Heart left ventricle (tissue), 16 donors: ENCODE measurements at regions not wholly inside any gene's neighbourhood (a gene's known extent, or its start where the extent isn't known, plus 50 kb on each side); places are given as distances from the start of the nearest gene placed in this dataset.
"Not testable (repeated sequence)": the region's sequence is repeated elsewhere in the genome, so short reads cannot be mapped to it uniquely, and the experiment has no call there.

Experiments
- ATAC-seq, 4 donors: fragments of 200-7000 bp; cut with Tn5 transposase; one replicate each; pipeline ENCODE4 v1.9.1; 2020 to 2022; ENCODE audit warnings: moderate library complexity in 4 of 4, mild to moderate bottlenecking in 3 of 4, moderate number of reproducible peaks in 1 of 4
- DNase-seq, 5 donors: peaks; one replicate each; pipeline ENCODE4 v3.0.0-alpha.2; 2020
- H3K27ac ChIP-seq, 12 donors: fragments of 200-600 bp; sonication (generic) in 4 of 12; one replicate each; pipeline versions ENCODE4 v1.5.0 to v1.8.0; 2016 to 2022; ENCODE audit warnings: mild to moderate bottlenecking in 2 of 12
- H3K27me3 ChIP-seq, 9 donors: fragments of 200-600 bp; sonication (generic) in 2 of 9; one replicate each; pipeline versions ENCODE4 v1.5.1 to v1.8.0; 2016 to 2022; ENCODE audit warnings: mild to moderate bottlenecking in 3 of 9
- H3K36me3 ChIP-seq, 9 donors: fragments of 200-600 bp; sonication (generic) in 2 of 9; one replicate each; pipeline versions ENCODE4 v1.5.0 to v1.8.0; 2018 to 2022; ENCODE audit warnings: mild to moderate bottlenecking in 2 of 9
- H3K4me1 ChIP-seq, 12 donors: fragments of 200-600 bp; sonication (generic) in 4 of 12; one replicate each; pipeline versions ENCODE4 v1.5.0 to v1.8.0; 2016 to 2022; ENCODE audit warnings: mild to moderate bottlenecking in 3 of 12
- H3K4me3 ChIP-seq, 12 donors: fragments of 200-600 bp; sonication (generic) in 4 of 12; one replicate each; pipeline versions ENCODE4 v1.5.0 to v1.8.0; 2017 to 2022; ENCODE audit warnings: mild to moderate bottlenecking in 9 of 12, moderate library complexity in 4 of 12
- H3K9me3 ChIP-seq, 12 donors: fragments of 200-600 bp; sonication (generic) in 4 of 12; one replicate each; pipeline versions ENCODE4 v1.5.0 to v1.8.0; 2016 to 2022; ENCODE audit warnings: mild to moderate bottlenecking in 1 of 12
- WGBS, 4 donors: extraction: QIAGEN DNeasy Blood & Tissue Kit in 2 of 4; methylation state at CpG; one replicate each; pipeline versions ENCODE4 v1.1.5 to v1.1.7; 2013 to 2018; 5-methylcytosine and 5-hydroxymethylcytosine counted together
- intact Hi-C, 10 donors: fragments of 100-400 bp; cut with DNase I; formaldehyde crosslinking; loops; one replicate each; pipeline versions ENCODE4 v1.11.1 to v1.14.2; 2022
- TF ChIP-seq, protein P1 (sequence below), 12 donors: fragments of 200-600 bp; sonication (generic) in 4 of 12; IDR thresholded peaks; one replicate each; pipeline versions ENCODE4 v1.5.0 to v1.8.0; 2018 to 2022; ENCODE audit warnings: antibody characterized with exemption in 12 of 12, mild to moderate bottlenecking in 5 of 12
- donor health status: ischemic (EF 13 %, LVEDD 7.1; RV severe dilation, severe dysfunction).
- donor health status: healthy with polysubstance abuse.
- donor health status: DM: no; HTN: yes; CAD: no.
- donor health status: DM: no; HTN: no; CAD: no.
- donor health status: ischemic (EF 25% LVEDD 6.9; RV normal size, moderate dysfunction).
- donor health status: ischemic (EF 25% LVEDD 5.7; RV mildly dilated, moderate dysfunction).
- donor health status: healthy.
- donor health status: DM: yes; HTN: yes; CAD: no.
- donor health status: ischemic (EF 35%, LVEDD 5.7; RV mildly dilated, moderate dysfunction).
- donor health status: nonischemic (EF 11% LVEDD 7.7; RV severe dilation, severe dysfunction).
- donor health status: DM: yes; HTN: yes; CAD: no.
- donor health status: PGD.
- donor health status: ischemic (EF 29% LVEDD 5.4; RV normal size, mild dysfunction).
- donor health status: nonischemic (EF 23%, LVEDD 6.1; RV moderate dilation, normal function).

DNA sequence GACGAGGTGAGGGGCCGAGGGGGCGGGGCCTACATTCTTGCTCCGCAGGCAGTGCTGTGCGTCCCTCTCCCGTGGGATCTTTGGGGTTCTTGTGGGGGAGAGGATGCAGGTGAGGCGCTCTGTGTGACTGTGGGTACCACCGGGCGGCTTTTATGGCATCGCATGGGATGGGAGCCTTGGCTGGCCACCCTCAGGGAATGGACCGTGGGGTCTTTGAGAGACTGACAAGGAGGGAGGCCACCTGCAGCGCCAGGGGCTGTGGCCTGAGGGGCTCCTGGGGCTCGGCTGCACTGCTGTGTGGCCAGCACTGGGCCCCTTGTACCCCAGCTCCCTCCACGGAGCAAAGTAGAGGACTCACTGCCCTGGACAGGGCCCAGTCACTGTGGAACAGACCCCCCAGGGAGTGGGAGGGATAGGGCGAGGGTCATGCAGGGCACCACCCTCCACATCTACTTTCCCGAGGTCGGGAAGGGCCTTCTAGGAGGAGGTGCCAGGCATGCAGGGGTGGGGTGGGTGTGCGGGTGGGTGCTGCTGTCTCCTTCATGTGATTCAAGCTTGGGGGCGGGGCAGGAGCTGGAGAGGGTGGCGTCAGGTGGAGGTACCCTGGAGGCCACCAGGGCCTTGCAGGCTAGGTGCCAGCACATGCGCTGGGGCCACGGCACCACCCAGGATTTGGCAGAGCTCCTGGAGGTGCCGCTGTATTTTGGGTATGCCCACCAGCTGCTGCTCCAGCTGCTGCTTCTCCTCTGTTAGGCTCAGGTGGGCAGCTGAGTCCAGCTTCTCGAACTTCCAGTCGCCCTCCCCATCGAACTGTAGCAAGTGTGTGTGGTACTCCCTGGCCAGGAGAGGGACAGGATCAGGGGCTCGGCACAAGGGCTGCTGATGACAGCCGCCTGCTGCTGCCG is 1072.4 kb downstream of the RPIA start:
- no peak for ATAC-seq
- WGBS, 4 donors: 81 to 85% (median 84%) methylated on average over 29 of the region's 29 CpGs

DNA sequence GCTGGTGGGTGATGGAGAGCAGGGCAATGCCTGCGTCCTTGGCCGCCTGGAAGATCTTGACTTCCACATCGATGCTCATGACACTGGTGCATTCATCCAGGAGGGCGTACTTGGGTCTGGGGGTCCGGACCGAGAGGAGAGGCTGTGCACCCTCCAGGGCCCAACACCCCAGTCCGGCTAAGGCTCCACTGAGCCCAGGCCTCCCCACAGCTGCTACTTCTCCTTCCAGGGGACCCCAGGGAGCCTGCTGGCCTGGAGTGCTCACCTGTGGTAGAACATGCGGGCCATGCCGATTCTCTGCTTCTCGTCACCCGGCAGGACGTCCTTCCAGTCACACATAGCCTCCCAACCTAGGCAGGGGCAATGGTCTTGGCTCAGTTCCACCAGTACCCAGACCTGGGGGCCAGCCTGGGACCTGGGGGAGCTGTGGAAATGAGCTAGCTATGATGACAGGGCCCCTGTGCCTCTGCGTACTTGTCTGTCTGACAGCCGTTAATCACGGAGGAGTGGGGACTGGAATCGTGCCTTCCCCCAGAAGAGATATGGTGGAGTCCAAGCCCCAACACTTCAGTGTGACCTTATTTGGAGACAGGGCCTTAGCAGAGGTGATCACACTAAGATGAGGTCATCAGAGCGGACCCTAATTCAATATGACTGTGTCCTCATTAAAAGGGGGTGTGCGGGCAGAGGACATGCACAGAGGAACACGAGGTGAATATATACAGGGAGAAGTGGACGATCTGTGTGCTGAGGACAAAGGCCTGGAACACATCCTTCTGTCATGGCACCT is 1073.3 kb downstream of the RPIA start:
- H3K4me1 ChIP-seq, intact Hi-C loops, H3K4me3 ChIP-seq, H3K36me3 ChIP-seq, H3K27ac ChIP-seq, ATAC-seq: not testable (repeated sequence)
- 86 to 88% (median 87%) methylated on average over 20 of the region's 20 CpGs for WGBS, 4 donors
- peaks cover 18 to 50% (median 25%) of the 10 kb centered on the region in 9 donors for H3K27me3 ChIP-seq
- H3K9me3 ChIP-seq: peaks cover 0 to 16% (median 0%) of the 10 kb centered on the region in 12 donors
- peak in 4 of 5 donors; percentile 19 to 54 (median 24) for DNase-seq

More for the DNA sequence above, 1072.4 kb downstream of the RPIA start:
- Histone ChIP-seq H3K9me3 (peaks cover 0 to 16% (median 0%) of the 10 kb centered on the region in 12 donors), H3K36me3 (no peaks in the 10 kb centered on the region), H3K27ac (no peak overlapping the region), H3K4me1 (peaks cover 0 to 4% (median 0%) of the 10 kb centered on the region in 12 donors), H3K27me3 (peaks cover 18 to 50% (median 25%) of the 10 kb centered on the region in 9 donors), H3K4me3 (no peak overlapping the region)
- TF ChIP-seq, protein P1, sequence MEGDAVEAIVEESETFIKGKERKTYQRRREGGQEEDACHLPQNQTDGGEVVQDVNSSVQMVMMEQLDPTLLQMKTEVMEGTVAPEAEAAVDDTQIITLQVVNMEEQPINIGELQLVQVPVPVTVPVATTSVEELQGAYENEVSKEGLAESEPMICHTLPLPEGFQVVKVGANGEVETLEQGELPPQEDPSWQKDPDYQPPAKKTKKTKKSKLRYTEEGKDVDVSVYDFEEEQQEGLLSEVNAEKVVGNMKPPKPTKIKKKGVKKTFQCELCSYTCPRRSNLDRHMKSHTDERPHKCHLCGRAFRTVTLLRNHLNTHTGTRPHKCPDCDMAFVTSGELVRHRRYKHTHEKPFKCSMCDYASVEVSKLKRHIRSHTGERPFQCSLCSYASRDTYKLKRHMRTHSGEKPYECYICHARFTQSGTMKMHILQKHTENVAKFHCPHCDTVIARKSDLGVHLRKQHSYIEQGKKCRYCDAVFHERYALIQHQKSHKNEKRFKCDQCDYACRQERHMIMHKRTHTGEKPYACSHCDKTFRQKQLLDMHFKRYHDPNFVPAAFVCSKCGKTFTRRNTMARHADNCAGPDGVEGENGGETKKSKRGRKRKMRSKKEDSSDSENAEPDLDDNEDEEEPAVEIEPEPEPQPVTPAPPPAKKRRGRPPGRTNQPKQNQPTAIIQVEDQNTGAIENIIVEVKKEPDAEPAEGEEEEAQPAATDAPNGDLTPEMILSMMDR (IDR thresholded peaks at IDR 0.05): no peak
- DNase-seq: peak in 3 of 5 donors; percentile 23 to 57 (median 26)
- intact Hi-C loops: no loop called here

DNA sequence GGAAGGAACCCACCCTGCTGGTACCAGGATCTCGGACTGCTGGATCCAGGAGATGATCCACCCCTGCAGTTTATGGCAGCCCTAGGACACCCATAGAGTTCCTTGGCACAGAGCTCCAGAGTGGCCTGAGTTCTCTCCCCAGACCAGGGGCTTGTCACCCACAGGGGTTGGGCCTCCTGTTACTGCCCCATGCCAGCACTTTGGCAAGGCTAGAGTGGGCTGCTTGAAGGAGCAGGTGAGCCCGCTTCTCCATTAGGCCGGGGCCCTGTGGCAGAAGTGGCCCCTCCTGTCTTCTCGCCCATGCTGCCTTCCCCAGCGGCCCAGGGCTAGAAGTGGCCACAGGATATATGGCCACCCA is 1073.9 kb downstream of the RPIA start:
- peaks cover 0 to 16% (median 0%) of the 10 kb centered on the region in 12 donors for H3K9me3 ChIP-seq
- H3K27ac ChIP-seq, H3K36me3 ChIP-seq, ATAC-seq, intact Hi-C loops, H3K4me3 ChIP-seq, H3K4me1 ChIP-seq: not testable (repeated sequence)
- WGBS, 4 donors: 78 to 87% (median 87%) methylated on average over 5 of the region's 5 CpGs
- peak in 2 of 5 donors; percentile 25 to 58 for DNase-seq
- peaks cover 18 to 50% (median 25%) of the 10 kb centered on the region in 9 donors for H3K27me3 ChIP-seq

DNA sequence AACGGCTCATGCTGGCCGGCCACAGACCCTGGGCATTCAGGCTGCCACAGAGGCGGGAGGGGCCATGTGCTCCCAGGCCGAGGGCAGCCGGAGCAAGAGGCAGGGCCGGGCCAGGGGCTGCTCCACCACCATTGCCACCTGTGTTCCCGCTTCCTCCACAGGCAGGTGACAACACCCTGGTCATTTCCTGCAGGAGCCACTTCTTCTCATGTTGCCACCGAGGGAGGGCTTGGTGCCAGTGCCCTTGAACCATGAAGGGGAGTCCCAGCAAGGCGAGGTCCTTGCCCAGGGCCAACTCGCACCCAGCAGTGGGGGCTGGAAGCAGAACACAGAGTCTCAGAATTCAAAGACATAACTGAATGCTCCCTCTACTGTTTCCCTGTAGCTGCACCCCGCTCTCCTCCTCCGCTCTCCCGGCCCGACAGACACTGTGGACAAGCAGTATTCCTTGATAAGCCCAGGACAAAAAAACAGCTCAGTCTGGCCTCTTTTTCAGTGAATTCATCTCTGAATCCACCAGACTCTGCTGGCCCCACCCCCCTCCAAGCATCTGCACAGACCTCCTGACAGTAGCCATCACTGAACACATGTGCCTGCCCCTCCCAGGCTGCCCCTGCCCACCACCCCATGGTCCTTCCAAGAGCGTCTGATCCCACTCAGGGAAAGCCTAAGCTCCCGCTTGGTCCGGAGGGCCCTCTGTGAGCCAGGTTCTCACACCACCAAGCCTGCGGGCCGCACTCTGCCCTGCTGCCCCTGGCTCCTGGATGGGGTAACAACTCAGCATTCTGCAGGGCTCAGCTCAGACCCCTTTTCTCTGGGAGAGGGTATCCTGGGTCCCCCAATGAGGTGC is 1074.9 kb downstream of the RPIA start:
- intact Hi-C loops, H3K27ac ChIP-seq, H3K4me1 ChIP-seq, ATAC-seq, H3K36me3 ChIP-seq, H3K4me3 ChIP-seq: not testable (repeated sequence)
- peak in 3 of 5 donors; percentile 20 to 59 (median 25) for DNase-seq
- H3K27me3 ChIP-seq: peaks cover 18 to 47% (median 25%) of the 10 kb centered on the region in 9 donors
- H3K9me3 ChIP-seq: peaks cover 0 to 16% (median 0%) of the 10 kb centered on the region in 12 donors
- 81 to 85% (median 84%) methylated on average over 18 to 19 of the region's 19 CpGs for WGBS, 4 donors

DNA sequence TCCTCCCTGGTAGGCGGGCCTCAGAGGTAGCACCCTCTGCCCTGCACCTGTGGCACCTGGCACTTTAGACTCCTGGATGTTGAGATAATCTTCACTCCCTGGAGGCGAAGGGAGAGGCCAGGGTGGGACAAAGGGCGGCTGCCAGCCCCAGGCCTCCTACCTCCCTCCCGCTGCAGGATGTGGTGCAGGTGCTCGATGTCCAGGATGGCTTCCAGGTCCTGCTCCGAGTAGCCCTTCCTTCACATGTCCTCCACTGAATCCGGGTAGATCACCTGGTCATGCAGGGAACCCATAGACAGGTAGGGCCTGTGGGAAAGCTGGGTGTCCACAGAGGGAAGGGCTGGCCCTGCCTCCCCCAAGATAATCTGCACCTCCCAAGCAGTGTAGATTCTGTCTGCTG is 1075.6 kb downstream of the RPIA start:
- intact Hi-C loops, ATAC-seq, H3K27ac ChIP-seq, H3K4me3 ChIP-seq, H3K36me3 ChIP-seq, H3K4me1 ChIP-seq: not testable (repeated sequence)
- Histone ChIP-seq H3K9me3 (peaks cover 0 to 22% (median 3%) of the 10 kb centered on the region in 12 donors), H3K27me3 (peaks cover 18 to 47% (median 25%) of the 10 kb centered on the region in 9 donors)
- WGBS, 4 donors: 74 to 84% (median 79%) methylated on average over 7 of the region's 7 CpGs
- DNase-seq: peak in 1 of 5 donors; percentile 49
